Kasumi-1 (cell line): ENCODE measurements at regions not wholly inside any gene's neighbourhood (a gene's known extent, or its start where the extent isn't known, plus 50 kb on each side); places are given as distances from the start of the nearest gene placed in this dataset.

Source experiments
- DNase-seq, 2 experiments: peaks; one replicate each; lab custom pipeline; 2025; lab: John Stamatoyannopoulos, UW

- no peak for DNase-seq
Observed at GRCh38 chr6:169165561-169166300, 87.9 kb downstream of the THBS2 start.

- no peak for DNase-seq
Observed at GRCh38 chr6:169164986-169165385, 88.7 kb downstream of the THBS2 start.

GRCh38 chr6:169164451-169164850, 89.2 kb downstream of the THBS2 start:
- DNase-seq, result no peak

GRCh38 chr6:169163411-169163901, 90.2 kb downstream of the THBS2 start:
- peak; percentile 83 for DNase-seq

- peak; percentile 14 to 29 for DNase-seq
Observed at GRCh38 chr6:169162752-169163407, 90.8 kb downstream of the THBS2 start.

GRCh38 chr6:169162249-169162648, 91.4 kb downstream of the THBS2 start:
- DNase-seq, result no peak

GRCh38 chr6:169161572-169162167, 92.0 kb downstream of the THBS2 start:
- no peak for DNase-seq

GRCh38 chr6:169160855-169161560, 92.6 kb downstream of the THBS2 start:
- DNase-seq, result no peak

GRCh38 chr6:169160091-169160854, 93.4 kb downstream of the THBS2 start:
- DNase-seq, result no peak

GRCh38 chr6:169159331-169159730, 94.3 kb downstream of the THBS2 start:
- no peak for DNase-seq

GRCh38 chr6:169158691-169159090, 95.0 kb downstream of the THBS2 start:
- no peak for DNase-seq

GRCh38 chr6:169158174-169158573, 95.5 kb downstream of the THBS2 start:
- no peak for DNase-seq

- no peak for DNase-seq
Observed at GRCh38 chr6:169157197-169158148, 96.2 kb downstream of the THBS2 start.

- no peak for DNase-seq
Observed at GRCh38 chr6:169156793-169157147, 96.9 kb downstream of the THBS2 start.

GRCh38 chr6:169156108-169156792, 97.4 kb downstream of the THBS2 start:
- DNase-seq, result no peak

- DNase-seq, result no peak
Observed at GRCh38 chr6:169155481-169155880, 98.2 kb downstream of the THBS2 start.

GRCh38 chr6:169153401-169153800, 100.2 kb downstream of the THBS2 start:
- DNase-seq, result no peak

GRCh38 chr6:169146521-169146920, 107.1 kb downstream of the THBS2 start:
- DNase-seq, result no peak

- DNase-seq, result no peak
Observed at GRCh38 chr6:169145991-169146501, 107.6 kb downstream of the THBS2 start.

GRCh38 chr6:169145496-169145895, 108.2 kb downstream of the THBS2 start:
- no peak for DNase-seq
